ENCODE measurements at regions not wholly inside any gene's neighbourhood (a gene's known extent, or its start where the extent isn't known, plus 50 kb on each side); places are given as distances from the start of the nearest gene placed in this dataset.

DNA sequence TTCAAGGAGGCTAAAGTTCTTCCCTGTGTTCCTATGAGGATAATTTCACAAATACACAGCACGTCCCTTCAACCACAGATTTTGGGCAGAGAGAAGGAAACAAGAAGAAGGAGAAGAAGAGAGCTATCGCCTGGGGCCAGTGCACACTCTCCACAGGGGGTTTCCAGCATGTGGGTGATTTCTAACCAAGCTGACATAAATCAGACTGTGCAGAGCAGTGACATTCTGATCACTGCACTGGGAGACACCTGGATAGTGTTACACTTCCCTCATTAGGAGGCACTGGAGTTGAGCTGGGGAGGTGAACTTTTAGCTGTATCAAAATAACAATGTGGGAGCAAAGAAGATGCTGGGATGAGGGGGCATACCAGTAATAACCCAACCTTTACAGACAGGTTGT is 71.8 kb upstream of the CENPW start:
- H3K79me2 ChIP-seq (ENCODE audit: insufficient read depth, low read length): no peaks in the 10 kb centered on the region
- no peak overlapping the region for H3K4me2 ChIP-seq (ENCODE audit: low read length)
- no peak overlapping the region for H3K4me3 ChIP-seq (ENCODE audit: low read depth, low read length, poor library complexity, severe bottlenecking)
- H3K9me2 ChIP-seq (ENCODE audit: low read depth, low read length): no peaks in the 10 kb centered on the region
- H3F3A ChIP-seq (ENCODE audit: insufficient read depth, low read length): no peaks in the 10 kb centered on the region
- no peaks in the 10 kb centered on the region for H3K9me3 ChIP-seq (ENCODE audit: low read length)
- H3K4me1 ChIP-seq (ENCODE audit: insufficient read depth, low read length, severe bottlenecking): no peaks in the 10 kb centered on the region
- no peaks in the 10 kb centered on the region for H3K36me3 ChIP-seq (ENCODE audit: insufficient read depth, low read length)
- H3K9ac ChIP-seq (ENCODE audit: low read length): no peak overlapping the region
- H2AFZ ChIP-seq (ENCODE audit: low read length): no peak overlapping the region
- H3K27me3 ChIP-seq (ENCODE audit: insufficient read depth, low read length): no peaks in the 10 kb centered on the region
- no peaks in the 10 kb centered on the region for H4K20me1 ChIP-seq (ENCODE audit: insufficient read depth, low read length)
- TF ChIP-seq EZH2 (IDR thresholded peaks at IDR 0.05; ENCODE audit: borderline replicate concordance, low read length) (no peak), CTCF (IDR thresholded peaks at IDR 0.05; ENCODE audit: low read length) (no peak)
- no peak overlapping the region for H3K27ac ChIP-seq (ENCODE audit: low read depth, low read length, poor library complexity, severe bottlenecking)

DNA sequence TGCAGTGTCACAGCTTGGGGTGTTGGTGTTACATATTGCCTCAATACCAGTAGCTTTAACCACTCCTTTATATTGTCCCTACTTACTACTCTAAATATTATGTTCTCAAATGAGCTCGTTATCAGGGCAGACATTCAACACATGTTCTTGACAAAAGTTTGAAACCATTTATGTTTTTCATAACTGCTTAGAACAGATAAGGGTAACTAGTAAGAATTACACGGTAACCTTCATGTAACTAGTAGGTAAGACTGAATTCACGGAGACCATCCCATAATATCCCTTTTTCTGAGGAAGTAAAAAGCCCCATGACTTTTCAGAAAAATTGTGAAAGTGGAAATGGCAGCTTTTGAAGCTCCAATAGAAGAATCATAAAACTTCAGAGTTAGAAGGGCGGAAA is 59.6 kb upstream of the CENPW start:
- H3F3A ChIP-seq (ENCODE audit: insufficient read depth, low read length): no peaks in the 10 kb centered on the region
- H3K27ac ChIP-seq (ENCODE audit: low read depth, low read length, poor library complexity, severe bottlenecking): no peak overlapping the region
- H3K9me3 ChIP-seq (ENCODE audit: low read length): no peaks in the 10 kb centered on the region
- H3K36me3 ChIP-seq (ENCODE audit: insufficient read depth, low read length): no peaks in the 10 kb centered on the region
- no peak overlapping the region for H3K4me2 ChIP-seq (ENCODE audit: low read length)
- no peak for TF ChIP-seq CTCF (IDR thresholded peaks at IDR 0.05; ENCODE audit: low read length)
- no peak for TF ChIP-seq EZH2 (IDR thresholded peaks at IDR 0.05; ENCODE audit: borderline replicate concordance, low read length)
- H2AFZ ChIP-seq (ENCODE audit: low read length): no peak overlapping the region
- no peaks in the 10 kb centered on the region for H3K79me2 ChIP-seq (ENCODE audit: insufficient read depth, low read length)
- H3K9ac ChIP-seq (ENCODE audit: low read length): no peak overlapping the region
- no peaks in the 10 kb centered on the region for H3K4me1 ChIP-seq (ENCODE audit: insufficient read depth, low read length, severe bottlenecking)
- no peaks in the 10 kb centered on the region for H4K20me1 ChIP-seq (ENCODE audit: insufficient read depth, low read length)
- H3K4me3 ChIP-seq (ENCODE audit: low read depth, low read length, poor library complexity, severe bottlenecking): no peak overlapping the region
- H3K9me2 ChIP-seq (ENCODE audit: low read depth, low read length): no peaks in the 10 kb centered on the region
- H3K27me3 ChIP-seq (ENCODE audit: insufficient read depth, low read length): no peaks in the 10 kb centered on the region

DNA sequence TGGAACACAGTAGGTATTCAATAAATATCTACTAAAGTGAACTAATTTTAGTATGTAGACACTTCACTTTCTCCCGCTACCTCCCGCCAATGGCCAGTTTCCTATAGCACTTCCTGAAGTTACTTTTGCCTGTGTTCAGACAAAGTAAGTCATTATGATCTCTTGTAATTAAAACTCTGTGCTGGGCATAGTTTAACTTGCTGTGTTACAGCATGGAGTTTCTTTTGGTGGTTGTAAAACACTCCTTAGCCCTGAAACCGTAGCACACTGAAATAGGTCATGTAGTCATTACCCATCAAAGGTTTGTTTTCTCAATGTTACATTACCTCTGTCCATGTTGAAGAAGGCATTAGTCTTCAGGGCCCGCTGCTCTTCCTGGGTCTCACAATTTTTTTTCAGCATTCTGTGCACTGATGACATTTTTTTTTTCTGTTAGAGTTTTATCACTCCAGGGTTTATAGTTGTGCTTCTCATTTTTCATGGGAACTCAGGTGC is 54.0 kb upstream of the CENPW start:
- no peak overlapping the region for H3K4me2 ChIP-seq (ENCODE audit: low read length)
- H4K20me1 ChIP-seq (ENCODE audit: insufficient read depth, low read length): no peaks in the 10 kb centered on the region
- H3K4me1 ChIP-seq (ENCODE audit: insufficient read depth, low read length, severe bottlenecking): no peaks in the 10 kb centered on the region
- H3K27ac ChIP-seq (ENCODE audit: low read depth, low read length, poor library complexity, severe bottlenecking): no peak overlapping the region
- H2AFZ ChIP-seq (ENCODE audit: low read length): no peak overlapping the region
- no peaks in the 10 kb centered on the region for H3K9me3 ChIP-seq (ENCODE audit: low read length)
- no peaks in the 10 kb centered on the region for H3K27me3 ChIP-seq (ENCODE audit: insufficient read depth, low read length)
- no peak overlapping the region for H3K4me3 ChIP-seq (ENCODE audit: low read depth, low read length, poor library complexity, severe bottlenecking)
- no peaks in the 10 kb centered on the region for H3F3A ChIP-seq (ENCODE audit: insufficient read depth, low read length)
- no peaks in the 10 kb centered on the region for H3K79me2 ChIP-seq (ENCODE audit: insufficient read depth, low read length)
- no peaks in the 10 kb centered on the region for H3K36me3 ChIP-seq (ENCODE audit: insufficient read depth, low read length)
- no peak overlapping the region for H3K9ac ChIP-seq (ENCODE audit: low read length)
- TF ChIP-seq CTCF (IDR thresholded peaks at IDR 0.05; ENCODE audit: low read length) (no peak), EZH2 (IDR thresholded peaks at IDR 0.05; ENCODE audit: borderline replicate concordance, low read length) (no peak)
- H3K9me2 ChIP-seq (ENCODE audit: low read depth, low read length): no peaks in the 10 kb centered on the region

Measured in OCI-LY1 (cell line).